NCI-H1048 (cell line): ENCODE measurements at regions not wholly inside any gene's neighbourhood (a gene's known extent, or its start where the extent isn't known, plus 50 kb on each side); places are given as distances from the start of the nearest gene placed in this dataset.

Source experiments
- DNase-seq: peaks from one replicate; lab custom pipeline; 2025; lab: John Stamatoyannopoulos, UW

GRCh38 chr13:109669956-109670355 lies 116.4 kb downstream of the IRS2 start:
- no peak for DNase-seq

- DNase-seq = no peak
Measured at GRCh38 chr13:109669234-109669612, 117.2 kb downstream of the IRS2 start.

GRCh38 chr13:109668433-109669233 lies 117.8 kb downstream of the IRS2 start:
- DNase-seq = no peak

- DNase-seq = no peak
Measured at GRCh38 chr13:109667807-109668291, 118.5 kb downstream of the IRS2 start.

GRCh38 chr13:109667056-109667455 lies 119.3 kb downstream of the IRS2 start:
- DNase-seq = no peak

- no peak for DNase-seq
Measured at GRCh38 chr13:109666656-109667055, 119.7 kb downstream of the IRS2 start.

GRCh38 chr13:109665781-109666249 lies 120.6 kb downstream of the IRS2 start:
- DNase-seq = no peak

- DNase-seq = no peak
Measured at GRCh38 chr13:109665240-109665639, 121.1 kb downstream of the IRS2 start.

- DNase-seq = no peak
Measured at GRCh38 chr13:109657395-109657794, 129.0 kb downstream of the IRS2 start.

- no peak for DNase-seq
Measured at GRCh38 chr13:109656206-109656605, 130.2 kb downstream of the IRS2 start.

- DNase-seq = no peak
Measured at GRCh38 chr13:109655611-109656010, 130.8 kb downstream of the IRS2 start.

- no peak for DNase-seq
Measured at GRCh38 chr13:109655206-109655600, 131.2 kb downstream of the IRS2 start.

GRCh38 chr13:109654341-109655205 lies 131.8 kb downstream of the IRS2 start:
- DNase-seq = no peak

- no peak for DNase-seq
Measured at GRCh38 chr13:109652531-109652930, 133.9 kb downstream of the IRS2 start.

GRCh38 chr13:109651854-109652253 lies 134.5 kb downstream of the IRS2 start:
- no peak for DNase-seq

- DNase-seq = no peak
Measured at GRCh38 chr13:109651311-109651710, 135.1 kb downstream of the IRS2 start.

GRCh38 chr13:109650861-109651260 lies 135.5 kb downstream of the IRS2 start:
- no peak for DNase-seq

- DNase-seq = no peak
Measured at GRCh38 chr13:109649713-109650112, 136.7 kb downstream of the IRS2 start.

GRCh38 chr13:109647699-109648098 lies 138.7 kb downstream of the IRS2 start:
- no peak for DNase-seq

GRCh38 chr13:109647053-109647452 lies 139.3 kb downstream of the IRS2 start:
- DNase-seq = no peak

GRCh38 chr13:109646423-109646822 lies 140.0 kb downstream of the IRS2 start:
- DNase-seq = no peak

GRCh38 chr13:109645831-109646230 lies 140.6 kb downstream of the IRS2 start:
- no peak for DNase-seq

- DNase-seq = no peak
Measured at GRCh38 chr13:109644956-109645355, 141.4 kb downstream of the IRS2 start.
